H9 (cell line): ENCODE measurements at regions not wholly inside any gene's neighbourhood (a gene's known extent, or its start where the extent isn't known, plus 50 kb on each side); places are given as distances from the start of the nearest gene placed in this dataset.

Source experiments
- DNase-seq: peaks from one replicate; pipeline ENCODE4 v3.0.0-alpha.2; 2017
- H2AFZ ChIP-seq: one replicate; pipeline ENCODE4 v1.6.1; 2013; ENCODE audit warnings: mild to moderate bottlenecking, low read length, control low read depth, moderate library complexity
- H2AK5ac ChIP-seq: 2 replicates; pipeline ENCODE4 v1.6.1; 2013; ENCODE audit warnings: low read length, control low read depth, mixed read lengths; ENCODE audit not compliant: insufficient read length
- H2BK120ac ChIP-seq: one replicate; pipeline ENCODE4 v1.6.1; 2013; ENCODE audit warnings: low read depth, mild to moderate bottlenecking, low read length, control low read depth, inconsistent platforms; ENCODE audit not compliant: poor library complexity, severe bottlenecking
- H2BK12ac ChIP-seq: 2 replicates; pipeline ENCODE4 v1.6.1; 2013; ENCODE audit warnings: low read length, control low read depth, mixed read lengths, low read depth; ENCODE audit not compliant: insufficient read length
- H2BK15ac ChIP-seq: 2 replicates; pipeline ENCODE4 v1.6.1; 2013; ENCODE audit warnings: low read depth, low read length, control low read depth
- H2BK20ac ChIP-seq: one replicate; pipeline ENCODE4 v1.6.1; 2013; ENCODE audit warnings: low read depth, mild to moderate bottlenecking, low read length, control low read depth, inconsistent platforms; ENCODE audit not compliant: poor library complexity, severe bottlenecking
- H2BK5ac ChIP-seq: 2 replicates; pipeline ENCODE4 v1.6.1; 2013; ENCODE audit warnings: low read length, control low read depth, mixed read lengths; ENCODE audit not compliant: insufficient read length
- H3K14ac ChIP-seq: 2 replicates; pipeline ENCODE4 v1.6.1; 2013; ENCODE audit warnings: low read length, control low read depth; ENCODE audit not compliant: insufficient read depth
- H3K18ac ChIP-seq: 2 replicates; pipeline ENCODE4 v1.6.1; 2013; ENCODE audit warnings: low read depth, mild to moderate bottlenecking, mixed read lengths, low read length, control low read depth; ENCODE audit not compliant: insufficient read length
- H3K23ac ChIP-seq: 2 replicates; pipeline ENCODE4 v1.6.1; 2013; ENCODE audit warnings: low read length, control low read depth, mixed read lengths, low read depth; ENCODE audit not compliant: insufficient read length
- H3K23me2 ChIP-seq: 2 replicates; pipeline ENCODE4 v1.6.1; 2013; ENCODE audit warnings: low read depth, mild to moderate bottlenecking, mixed read lengths, low read length, control low read depth; ENCODE audit not compliant: insufficient read length, poor library complexity, severe bottlenecking
- H3K27ac ChIP-seq: 2 replicates; pipeline ENCODE4 v1.5.1; 2013; ENCODE audit warnings: low read length, control low read depth, mixed read lengths, low read depth; ENCODE audit not compliant: insufficient read length
- H3K27me3 ChIP-seq: 2 replicates; pipeline ENCODE4 v1.6.1; 2013; ENCODE audit warnings: low read length, control low read depth, inconsistent platforms; ENCODE audit not compliant: insufficient read depth
- H3K4ac ChIP-seq: 2 replicates; pipeline ENCODE4 v1.6.1; 2013; ENCODE audit warnings: low read depth, mild to moderate bottlenecking, control low read depth, inconsistent platforms, low read length, moderate library complexity
- H3K4me1 ChIP-seq: 2 replicates; pipeline ENCODE4 v1.6.1; 2013; ENCODE audit warnings: low read length, control low read depth, inconsistent platforms; ENCODE audit not compliant: insufficient read depth
- H3K4me2 ChIP-seq: 2 replicates; pipeline ENCODE4 v1.6.1; 2013; ENCODE audit warnings: low read length, control low read depth, mixed read lengths; ENCODE audit not compliant: insufficient read length, insufficient read depth
- H3K56ac ChIP-seq: 2 replicates; pipeline ENCODE4 v1.6.1; 2013; ENCODE audit warnings: low read depth, mild to moderate bottlenecking, mixed read lengths, low read length, control low read depth; ENCODE audit not compliant: insufficient read length
- H3K79me1 ChIP-seq: 2 replicates; pipeline ENCODE4 v1.6.1; 2013; ENCODE audit warnings: low read depth, mild to moderate bottlenecking, moderate library complexity, low read length, control low read depth, inconsistent platforms; ENCODE audit not compliant: insufficient read depth, poor library complexity, severe bottlenecking
- H3K79me2 ChIP-seq: 2 replicates; pipeline ENCODE4 v1.6.1; 2013; ENCODE audit warnings: low read length, control low read depth, inconsistent platforms; ENCODE audit not compliant: insufficient read depth
- H3K9ac ChIP-seq: 2 replicates; pipeline ENCODE4 v1.6.1; 2013; ENCODE audit warnings: low read length, control low read depth, mixed read lengths; ENCODE audit not compliant: insufficient read length; ENCODE audit errors: extremely low read depth
- H3K9me3 ChIP-seq: one replicate; pipeline ENCODE4 v1.6.1; 2013; ENCODE audit warnings: low read depth, low read length, inconsistent platforms; ENCODE audit not compliant: control insufficient read depth
- H3T11ph ChIP-seq: one replicate; pipeline ENCODE4 v1.6.1; 2013; ENCODE audit warnings: mild to moderate bottlenecking, low read length, control low read depth, inconsistent platforms
- H4K20me1 ChIP-seq: one replicate; pipeline ENCODE4 v1.6.1; 2013; ENCODE audit not compliant: control insufficient read depth, insufficient read length, insufficient read depth
- H4K5ac ChIP-seq: 2 replicates; pipeline ENCODE4 v1.6.1; 2013; ENCODE audit warnings: low read depth, mild to moderate bottlenecking, mixed read lengths, low read length, control low read depth; ENCODE audit not compliant: insufficient read length
- H4K8ac ChIP-seq: replicated peaks from 2 replicates; pipeline ENCODE4 v1.6.1; 2013; ENCODE audit warnings: low read length, control low read depth, mixed read lengths, low read depth; ENCODE audit not compliant: insufficient read length
- H4K91ac ChIP-seq: 2 replicates; pipeline ENCODE4 v1.6.1; 2013; ENCODE audit warnings: low read depth, mild to moderate bottlenecking, moderate library complexity, mixed read lengths, low read length, control low read depth; ENCODE audit not compliant: insufficient read length
- H3K27ac Mint-ChIP-seq, 3 experiments: 2 replicates in 2 of 3; 3 replicates in 1 of 3; pipeline ENCODE4 v1.8.0; 2020 to 2021; ENCODE audit warnings: mixed read lengths in 3 of 3, mild to moderate bottlenecking in 1 of 3, moderate library complexity in 1 of 3
- H3K27me3 Mint-ChIP-seq: 2 replicates; pipeline ENCODE4 v1.8.0; 2021; ENCODE audit warnings: low read depth, mild to moderate bottlenecking, moderate library complexity, mixed read lengths
- H3K36me3 Mint-ChIP-seq, 3 experiments: 2 replicates in 2 of 3; 3 replicates in 1 of 3; pipeline ENCODE4 v1.8.0; 2020 to 2021; ENCODE audit warnings: low read depth in 3 of 3, mixed read lengths in 3 of 3; ENCODE audit not compliant: insufficient read depth in 1 of 3
- H3K4me1 Mint-ChIP-seq, 2 experiments: 2 replicates each; pipeline ENCODE4 v1.8.0; 2020; ENCODE audit warnings: mixed read lengths in 2 of 2
- H3K4me3 Mint-ChIP-seq, 2 experiments: 2 replicates in 1 of 2; 3 replicates in 1 of 2; pipeline ENCODE4 v1.8.0; 2020 to 2021; ENCODE audit warnings: mild to moderate bottlenecking in 2 of 2, mixed read lengths in 2 of 2, moderate library complexity in 1 of 2
- H3K9me3 Mint-ChIP-seq, 2 experiments: 2 replicates in 1 of 2; 3 replicates in 1 of 2; pipeline ENCODE4 v1.8.0; 2020; ENCODE audit warnings: mild to moderate bottlenecking in 2 of 2, mixed read lengths in 2 of 2, moderate library complexity in 1 of 2
- CTCF ChIP-seq: fragments of 200-600 bp; sonication (generic); conservative IDR thresholded peaks from 3 replicates; pipeline ENCODE4 v1.8.0; 2021; ENCODE audit warnings: antibody characterized with exemption, mild to moderate bottlenecking
- WGBS: extraction: QIAGEN DNeasy Blood & Tissue Kit; methylation state at CpG from one replicate; pipeline ENCODE4 v1.1.7; 2013; ENCODE audit warnings: missing lambda C conversion rate, low lambda C conversion rate, mixed read lengths; ENCODE audit not compliant: insufficient read length; ENCODE audit errors: extremely low coverage; 5-methylcytosine and 5-hydroxymethylcytosine counted together

- H3K4ac ChIP-seq: no peak overlapping the region
- Mint-ChIP-seq H3K27ac (no peak overlapping the region), H3K27me3 (no peaks in the 10 kb centered on the region), H3K4me1 (peaks cover 17 to 21% of the 10 kb centered on the region in 2 experiments), H3K4me3 (no peak overlapping the region), H3K36me3 (peaks cover 0 to 4% (median 0%) of the 10 kb centered on the region in 3 experiments; a peak in 1 of 7 replicates), H3K9me3 (no peaks in the 10 kb centered on the region)
- H2BK15ac ChIP-seq: no peak overlapping the region
- no peak overlapping the region for H3T11ph ChIP-seq
- peaks cover 6% of the 10 kb centered on the region for H3K4me1 ChIP-seq
- H3K9me3 ChIP-seq: no peaks in the 10 kb centered on the region
- no peak overlapping the region for H3K23ac ChIP-seq
- H3K14ac ChIP-seq: no peak overlapping the region
- no peaks in the 10 kb centered on the region for H3K23me2 ChIP-seq
- H2BK5ac ChIP-seq: no peak overlapping the region
- no peaks in the 10 kb centered on the region for H3K79me1 ChIP-seq
- H4K8ac ChIP-seq: no peak overlapping the region
- H2BK12ac ChIP-seq: no peak overlapping the region
- no peak overlapping the region for H2AFZ ChIP-seq
- no peak overlapping the region for H3K18ac ChIP-seq
- TF ChIP-seq CTCF: no peak
- no CpG with 5 or more reads among the region's 3 CpGs for WGBS
- H3K56ac ChIP-seq: no peak overlapping the region
- no peak overlapping the region for H3K4me2 ChIP-seq
- H2BK20ac ChIP-seq: no peak overlapping the region
- no peak overlapping the region for H4K91ac ChIP-seq
- no peak overlapping the region for H3K27ac ChIP-seq
- H2AK5ac ChIP-seq: no peak overlapping the region
- no peak overlapping the region for H4K5ac ChIP-seq
- H4K20me1 ChIP-seq: no peaks in the 10 kb centered on the region
- H3K9ac ChIP-seq: no peak overlapping the region
- H3K27me3 ChIP-seq: no peaks in the 10 kb centered on the region
- no peaks in the 10 kb centered on the region for H3K79me2 ChIP-seq
- H2BK120ac ChIP-seq: no peak overlapping the region
- no peak for DNase-seq
Measured at GRCh38 chr12:46480316-46480715, 107.7 kb upstream of the SLC38A2 start.
